Mucosa of rectum (tissue), 2 donors: ENCODE measurements at regions not wholly inside any gene's neighbourhood (a gene's known extent, or its start where the extent isn't known, plus 50 kb on each side); places are given as distances from the start of the nearest gene placed in this dataset.

Experiments used
- H3K27ac ChIP-seq, 2 donors: one replicate each; pipeline ENCODE4 v1.7.0; 2013; ENCODE audit warnings: inconsistent platforms in 2 of 2, low read depth in 2 of 2, low read length in 2 of 2
- H3K27me3 ChIP-seq, 2 donors: one replicate each; pipeline ENCODE4 v1.7.0; 2013; ENCODE audit warnings: low read length in 2 of 2; ENCODE audit not compliant: control insufficient read depth in 2 of 2, insufficient read depth in 2 of 2
- H3K36me3 ChIP-seq, 2 donors: one replicate each; pipeline ENCODE4 v1.7.0; 2013; ENCODE audit warnings: low read length in 2 of 2; ENCODE audit not compliant: control insufficient read depth in 2 of 2, insufficient read depth in 2 of 2
- H3K4me1 ChIP-seq, 2 donors: one replicate each; pipeline ENCODE4 v1.7.0; 2013; ENCODE audit warnings: low read length in 2 of 2, mild to moderate bottlenecking in 1 of 2; ENCODE audit not compliant: control insufficient read depth in 2 of 2, insufficient read depth in 2 of 2
- H3K4me3 ChIP-seq, 2 donors: one replicate each; pipeline ENCODE4 v1.7.0; 2013; ENCODE audit warnings: low read length in 2 of 2
- H3K9ac ChIP-seq, 2 donors: one replicate each; pipeline ENCODE4 v1.7.0; 2013; ENCODE audit warnings: low read length in 2 of 2, low read depth in 1 of 2, mild to moderate bottlenecking in 1 of 2
- H3K9me3 ChIP-seq, 2 donors: one replicate each; pipeline ENCODE4 v1.7.0; 2013; ENCODE audit warnings: low read length in 2 of 2; ENCODE audit not compliant: control insufficient read depth in 2 of 2
- donor health status: healthy.
- donor health status: Normal muscosa, but diverticular disease.

- H3K27me3 ChIP-seq: no peaks in the 10 kb centered on the region
- H3K9ac ChIP-seq: no peak overlapping the region
- no peaks in the 10 kb centered on the region for H3K9me3 ChIP-seq
- no peak overlapping the region for H3K27ac ChIP-seq
- no peaks in the 10 kb centered on the region for H3K36me3 ChIP-seq
- no peak overlapping the region for H3K4me3 ChIP-seq
- no peaks in the 10 kb centered on the region for H3K4me1 ChIP-seq
Measured at GRCh38 chr18:65145312-65145711, 605.5 kb upstream of the CDH7 start.

GRCh38 chr18:65133610-65134009 is 617.2 kb upstream of the CDH7 start:
- Histone ChIP-seq H3K27me3 (no peaks in the 10 kb centered on the region), H3K4me3 (no peak overlapping the region), H3K4me1 (no peaks in the 10 kb centered on the region), H3K9me3 (no peaks in the 10 kb centered on the region), H3K9ac (no peak overlapping the region), H3K27ac (no peak overlapping the region), H3K36me3 (no peaks in the 10 kb centered on the region)

DNA sequence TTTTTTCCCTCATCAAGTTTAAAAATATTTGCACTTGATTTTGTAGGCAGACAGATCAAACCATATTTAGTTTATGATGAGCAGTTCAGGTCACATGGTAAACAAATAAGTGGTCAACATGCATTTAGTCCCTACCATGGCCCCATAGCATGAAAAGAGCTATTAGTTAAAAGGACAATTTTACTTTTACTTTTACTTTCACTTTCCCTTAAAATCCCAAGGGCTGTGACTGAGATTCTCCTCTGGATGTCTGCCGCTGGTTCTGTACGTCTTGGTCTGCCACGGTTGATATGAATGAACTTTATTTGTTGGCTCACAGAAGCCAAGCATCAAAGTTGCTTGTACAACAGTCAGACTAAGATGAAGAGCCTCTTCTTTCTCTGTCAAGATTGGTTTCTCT is 626.2 kb upstream of the CDH7 start:
- H3K4me3 ChIP-seq: peak overlapping the region in 1 of 2 donors; percentile 2
- H3K9me3 ChIP-seq: no peaks in the 10 kb centered on the region
- H3K9ac ChIP-seq: no peak overlapping the region
- H3K27ac ChIP-seq: no peak overlapping the region
- no peaks in the 10 kb centered on the region for H3K27me3 ChIP-seq
- H3K36me3 ChIP-seq: no peaks in the 10 kb centered on the region
- H3K4me1 ChIP-seq: no peaks in the 10 kb centered on the region

- H3K4me1 ChIP-seq: no peaks in the 10 kb centered on the region
- no peaks in the 10 kb centered on the region for H3K27me3 ChIP-seq
- H3K36me3 ChIP-seq: no peaks in the 10 kb centered on the region
- no peak overlapping the region for H3K27ac ChIP-seq
- H3K4me3 ChIP-seq: no peak overlapping the region
- no peaks in the 10 kb centered on the region for H3K9me3 ChIP-seq
- H3K9ac ChIP-seq: no peak overlapping the region
Measured at GRCh38 chr18:65103864-65104263, 646.9 kb upstream of the CDH7 start.

GRCh38 chr18:65093346-65093745 is 657.5 kb upstream of the CDH7 start:
- H3K27ac ChIP-seq: no peak overlapping the region
- no peaks in the 10 kb centered on the region for H3K27me3 ChIP-seq
- H3K9me3 ChIP-seq: no peaks in the 10 kb centered on the region
- H3K9ac ChIP-seq: no peak overlapping the region
- no peak overlapping the region for H3K4me3 ChIP-seq
- H3K36me3 ChIP-seq: no peaks in the 10 kb centered on the region
- no peaks in the 10 kb centered on the region for H3K4me1 ChIP-seq

GRCh38 chr18:65091744-65092329 is 659.0 kb upstream of the CDH7 start:
- Histone ChIP-seq H3K27ac (no peak overlapping the region), H3K9ac (no peak overlapping the region), H3K36me3 (no peaks in the 10 kb centered on the region), H3K4me1 (no peaks in the 10 kb centered on the region), H3K27me3 (no peaks in the 10 kb centered on the region), H3K4me3 (no peak overlapping the region), H3K9me3 (no peaks in the 10 kb centered on the region)

GRCh38 chr18:65082907-65083306 is 667.9 kb upstream of the CDH7 start:
- Histone ChIP-seq H3K36me3 (no peaks in the 10 kb centered on the region), H3K27ac (no peak overlapping the region), H3K9ac (no peak overlapping the region), H3K27me3 (no peaks in the 10 kb centered on the region), H3K4me1 (no peaks in the 10 kb centered on the region), H3K4me3 (no peak overlapping the region), H3K9me3 (no peaks in the 10 kb centered on the region)

DNA sequence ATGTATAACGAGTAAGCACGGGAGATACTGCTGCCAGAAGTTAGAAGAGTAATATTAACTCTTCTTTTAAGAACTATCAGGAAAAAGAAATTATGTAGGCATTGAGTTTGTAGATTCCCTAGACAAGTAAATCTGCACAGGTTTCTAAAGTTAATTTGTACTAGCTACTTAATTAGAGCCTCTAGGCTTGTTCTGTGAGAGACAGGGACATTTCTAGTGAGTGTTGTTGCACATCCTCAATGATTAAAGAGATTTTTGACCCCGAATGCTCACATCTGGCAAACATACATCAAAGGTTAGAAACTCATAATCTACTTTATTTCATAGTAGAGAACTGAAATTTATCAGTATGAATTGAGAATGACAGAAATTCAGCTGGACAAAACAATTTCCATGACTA is 669.0 kb upstream of the CDH7 start:
- Histone ChIP-seq H3K4me3 (no peak overlapping the region), H3K4me1 (no peaks in the 10 kb centered on the region), H3K9ac (no peak overlapping the region), H3K27me3 (no peaks in the 10 kb centered on the region), H3K27ac (no peak overlapping the region), H3K9me3 (no peaks in the 10 kb centered on the region), H3K36me3 (no peaks in the 10 kb centered on the region)

DNA sequence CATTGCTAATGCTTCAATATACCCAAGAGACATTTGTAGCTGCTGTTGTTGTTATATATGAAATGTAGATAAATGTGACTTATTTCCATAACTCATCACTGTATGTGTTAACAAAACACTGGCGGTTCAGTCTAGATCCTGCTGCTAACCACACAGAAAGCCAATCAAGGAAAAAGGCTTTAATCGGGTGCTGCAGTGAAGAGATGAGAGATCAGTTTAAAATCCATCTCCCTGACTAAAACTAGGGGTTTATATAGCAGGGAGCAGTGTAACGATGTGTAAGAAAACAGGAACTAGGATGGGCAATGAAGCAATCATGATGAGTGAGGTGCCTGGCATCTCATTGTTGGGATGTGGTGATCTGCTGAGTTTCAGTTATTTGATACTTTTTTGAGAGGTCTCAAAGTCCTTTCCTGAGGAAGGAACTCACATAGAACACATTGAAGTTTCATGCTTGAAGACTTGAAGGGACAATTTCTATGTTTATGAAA is 677.7 kb upstream of the CDH7 start:
- no peak overlapping the region for H3K27ac ChIP-seq
- no peaks in the 10 kb centered on the region for H3K9me3 ChIP-seq
- H3K36me3 ChIP-seq: no peaks in the 10 kb centered on the region
- H3K9ac ChIP-seq: no peak overlapping the region
- H3K4me1 ChIP-seq: no peaks in the 10 kb centered on the region
- no peak overlapping the region for H3K4me3 ChIP-seq
- H3K27me3 ChIP-seq: no peaks in the 10 kb centered on the region

- H3K4me1 ChIP-seq: no peaks in the 10 kb centered on the region
- H3K27ac ChIP-seq: no peak overlapping the region
- no peaks in the 10 kb centered on the region for H3K9me3 ChIP-seq
- no peak overlapping the region for H3K4me3 ChIP-seq
- no peaks in the 10 kb centered on the region for H3K27me3 ChIP-seq
- H3K9ac ChIP-seq: no peak overlapping the region
- H3K36me3 ChIP-seq: no peaks in the 10 kb centered on the region
Measured at GRCh38 chr18:65057439-65058083, 693.3 kb upstream of the CDH7 start.
